ENCODE measurements at regions not wholly inside any gene's neighbourhood (a gene's known extent, or its start where the extent isn't known, plus 50 kb on each side); places are given as distances from the start of the nearest gene placed in this dataset.

GRCh38 chr15:87500240-87500639 is 756.3 kb downstream of the NTRK3 start:
- Histone ChIP-seq H3K79me1 (ENCODE audit: low read depth, low read length) (no peaks in the 10 kb centered on the region), H3K9me3 (ENCODE audit: insufficient read depth in 2 of 2, low read depth in 1 of 2, low read length in 1 of 2) (no peaks in the 10 kb centered on the region), H3K9ac (replicated peaks in 1 of 4; ENCODE audit: extremely low read depth in 1 of 4, low read depth in 3 of 4, low read length in 3 of 4) (no peak overlapping the region), H2BK5ac (ENCODE audit: low read depth, low read length) (no peak overlapping the region), H2BK15ac (ENCODE audit: low read length) (no peak overlapping the region), H4K5ac (ENCODE audit: insufficient read length, low read depth, low read length) (no peak overlapping the region), H2BK12ac (ENCODE audit: low read depth, low read length) (no peak overlapping the region), H3K4me2 (ENCODE audit: insufficient read depth in 1 of 2, low read depth in 2 of 2, low read length in 2 of 2) (no peak overlapping the region), H3K56ac (replicated peaks; ENCODE audit: insufficient read length, low read depth, low read length) (no peak overlapping the region), H3K4me3 (ENCODE audit: extremely low read depth in 1 of 4, insufficient read depth in 2 of 4, low read depth in 3 of 4, low read length in 4 of 4) (no peak overlapping the region), H2BK120ac (replicated peaks; ENCODE audit: low read depth, low read length) (no peak overlapping the region), H4K91ac (replicated peaks; ENCODE audit: insufficient read length, low read length) (no peak overlapping the region), H3K14ac (ENCODE audit: insufficient read length) (no peak overlapping the region), H3K79me2 (ENCODE audit: control insufficient read depth in 1 of 2, insufficient read depth in 2 of 2, low read length in 2 of 2) (no peaks in the 10 kb centered on the region), H2BK20ac (ENCODE audit: low read length) (no peak overlapping the region), H3K23ac (ENCODE audit: insufficient read length) (no peak overlapping the region), H4K20me1 (replicated peaks in 1 of 2; ENCODE audit: control insufficient read depth in 1 of 2, insufficient read depth in 2 of 2, low read length in 2 of 2) (no peaks in the 10 kb centered on the region), H2AK5ac (ENCODE audit: low read depth, low read length) (no peak overlapping the region), H3K27me3 (replicated peaks in 1 of 4; ENCODE audit: control insufficient read depth in 3 of 4, extremely low read depth in 1 of 4, insufficient read depth in 3 of 4, low read length in 3 of 4) (no peaks in the 10 kb centered on the region), H3K27ac (ENCODE audit: low read depth, low read length) (no peak overlapping the region), H3K18ac (ENCODE audit: extremely low read depth, low read length) (no peak overlapping the region), H3K4ac (replicated peaks; ENCODE audit: insufficient read length, low read depth, low read length) (no peak overlapping the region), H4K8ac (ENCODE audit: extremely low read depth, insufficient read depth, low read length) (no peak overlapping the region), H2AFZ (ENCODE audit: low read length) (no peak overlapping the region), H3K4me1 (replicated peaks in 1 of 4; ENCODE audit: control insufficient read depth in 3 of 4, insufficient read depth in 4 of 4, low read length in 3 of 4) (no peaks in the 10 kb centered on the region), H3K23me2 (ENCODE audit: low read depth, low read length) (no peaks in the 10 kb centered on the region), H3K36me3 (ENCODE audit: control insufficient read depth in 2 of 4, insufficient read depth in 4 of 4, low read length in 3 of 4) (no peaks in the 10 kb centered on the region)
- FAIRE-seq (no peak), DNase-seq (ENCODE audit: low read depth in 1 of 2, low spot score in 2 of 2) (peak in 1 of 2 experiments; percentile 45)
- ChIA-PET CTCF (ENCODE audit: partially characterized antibody) (interaction anchor here (0.9 to 1.6 kb wide), 2 partner anchors 10 to 105 kb away, joined by 3 to 4 read pairs; no protein-coding TSS in a partner anchor), POLR2A (ENCODE audit: partially characterized antibody) (no interaction called here)
- 87% methylated on average over 7 of the region's 7 CpGs; no CpG with 5 or more reads in 1 of the 2 experiments for WGBS, 2 experiments (ENCODE audit: extremely low coverage in 1 of 2, insufficient coverage in 1 of 2, insufficient read length in 1 of 2, insufficient replicate concordance in 2 of 2, low coverage in 1 of 2, low lambda C conversion rate in 2 of 2, missing lambda C conversion rate in 1 of 2)
- TF ChIP-seq KDM4A (IDR thresholded peaks at IDR 0.05; ENCODE audit: low read depth, low read length, severe bottlenecking) = no peak
